PC-3 (cell line): ENCODE measurements at regions not wholly inside any gene's neighbourhood (a gene's known extent, or its start where the extent isn't known, plus 50 kb on each side); places are given as distances from the start of the nearest gene placed in this dataset.

Source experiments
- ATAC-seq: fragments of 200-7000 bp; cut with Tn5 transposase; 2 replicates; pipeline ENCODE4 v1.9.1; 2020; ENCODE audit warnings: mild to moderate bottlenecking, moderate library complexity
- BruUV-seq: library from RNA; stranded (reverse); fragments of 400-500 nt; replicated peaks from 2 replicates; lab custom pipeline; 2021; lab: Mats Ljungman, UMichigan
- CTCF ChIA-PET: fragments of 300-600 bp; sonication (Branson Sonifier 250); formaldehyde crosslinking; loops from one replicate; lab custom pipeline; 2022; ENCODE audit warnings: antibody characterized with exemption; lab: Charles Lee
- POLR2A ChIA-PET: fragments of 300-600 bp; sonication (Branson Sonifier 250); formaldehyde crosslinking; loops from one replicate; lab custom pipeline; 2022; ENCODE audit warnings: antibody characterized with exemption; ENCODE audit not compliant: unreplicated experiment; lab: Charles Lee
- DNase-seq: peaks from one replicate; pipeline ENCODE4 v3.0.0-alpha.2; 2015
- H2AFZ ChIP-seq: fragments of 300-600 bp; sonication (generic); 2 replicates; pipeline ENCODE4 v1.6.0; 2016; ENCODE audit warnings: antibody characterized with exemption, low read length
- H3F3A ChIP-seq: fragments of 300-600 bp; sonication (generic); one replicate; pipeline ENCODE4 v1.6.0; 2017; ENCODE audit warnings: antibody characterized with exemption, low read length, control low read depth, mild to moderate bottlenecking; ENCODE audit not compliant: unreplicated experiment
- H3K27ac ChIP-seq: fragments of 300-600 bp; sonication (generic); 2 replicates; pipeline ENCODE4 v1.5.1; 2016; ENCODE audit warnings: mild to moderate bottlenecking, low read length
- H3K27me3 ChIP-seq: fragments of 300-600 bp; sonication (generic); 2 replicates; pipeline ENCODE4 v1.6.1; 2016; ENCODE audit warnings: low read length, mixed read lengths
- H3K36me3 ChIP-seq: fragments of 300-600 bp; sonication (generic); 2 replicates; pipeline ENCODE4 v1.6.1; 2016; ENCODE audit warnings: low read depth, mixed run types, low read length, mixed read lengths
- H3K4me1 ChIP-seq: fragments of 300-600 bp; sonication (generic); 2 replicates; pipeline ENCODE4 v1.5.1; 2016; ENCODE audit warnings: low read length; ENCODE audit not compliant: insufficient read depth
- H3K4me2 ChIP-seq: fragments of 300-600 bp; sonication (generic); 2 replicates; pipeline ENCODE4 v1.6.0; 2016; ENCODE audit warnings: low read length
- H3K4me3 ChIP-seq: fragments of 300-600 bp; sonication (generic); 2 replicates; pipeline ENCODE4 v1.5.1; 2016; ENCODE audit warnings: mild to moderate bottlenecking, low read length, mixed read lengths
- H3K79me2 ChIP-seq: fragments of 300-600 bp; sonication (generic); 2 replicates; pipeline ENCODE4 v1.6.1; 2017; ENCODE audit warnings: low read length, mixed read lengths
- H3K9ac ChIP-seq: fragments of 300-600 bp; sonication (generic); 2 replicates; pipeline ENCODE4 v1.6.0; 2016; ENCODE audit warnings: mild to moderate bottlenecking, low read length
- H3K9me2 ChIP-seq: fragments of 300-600 bp; sonication (generic); replicated peaks from 2 replicates; pipeline ENCODE4 v1.6.1; 2016; ENCODE audit warnings: mixed run types, low read length, mixed read lengths
- H3K9me3 ChIP-seq: fragments of 300-600 bp; sonication (generic); 2 replicates; pipeline ENCODE4 v1.6.1; 2016; ENCODE audit warnings: low read length, mixed read lengths
- H4K20me1 ChIP-seq: fragments of 300-600 bp; sonication (generic); 2 replicates; pipeline ENCODE4 v1.6.1; 2016; ENCODE audit warnings: low read length, mixed read lengths
- EZH2 ChIP-seq: fragments of 300-600 bp; sonication (generic); IDR thresholded peaks from one replicate; pipeline ENCODE4 v1.6.1; 2017; ENCODE audit warnings: antibody characterized with exemption, mild to moderate bottlenecking, low read length; ENCODE audit not compliant: unreplicated experiment
- EZH2phosphoT487 ChIP-seq: fragments of 300-600 bp; sonication (generic); IDR thresholded peaks from 2 replicates; pipeline ENCODE4 v1.6.1; 2018; ENCODE audit warnings: mild to moderate bottlenecking, antibody characterized with exemption, low read length, borderline replicate concordance
- intact Hi-C: fragments of 100-400 bp; cut with micrococcal nuclease; formaldehyde crosslinking; loops from 2 replicates; pipeline ENCODE4 v1.9.0; 2023
- TF ChIP-seq, protein P1 (sequence below): fragments of 300-600 bp; sonication (generic); conservative IDR thresholded peaks from 2 replicates; pipeline ENCODE4 v1.5.1; 2017; ENCODE audit warnings: antibody characterized with exemption, low read depth, mild to moderate bottlenecking, low read length

DNA sequence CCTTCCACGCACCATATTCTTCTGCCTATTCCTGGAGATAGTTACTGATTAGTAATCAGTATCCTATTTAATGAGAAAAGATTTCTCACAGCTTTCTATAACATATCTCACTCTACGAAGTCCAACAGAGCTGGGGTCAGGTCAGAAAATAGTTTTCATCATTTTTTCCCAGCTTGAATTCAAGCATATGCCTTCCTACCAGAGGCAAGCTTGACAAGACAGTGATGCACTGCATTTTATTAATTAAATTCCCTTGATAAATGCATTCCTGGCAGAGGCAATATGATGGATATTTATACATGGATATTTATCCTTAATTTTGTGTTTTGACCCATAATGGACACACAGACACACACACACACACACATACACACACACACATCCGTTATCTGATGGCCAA is 961.4 kb downstream of the EPHA3 start:
- intact Hi-C loops = no loop called here
- ATAC-seq = no peak

DNA sequence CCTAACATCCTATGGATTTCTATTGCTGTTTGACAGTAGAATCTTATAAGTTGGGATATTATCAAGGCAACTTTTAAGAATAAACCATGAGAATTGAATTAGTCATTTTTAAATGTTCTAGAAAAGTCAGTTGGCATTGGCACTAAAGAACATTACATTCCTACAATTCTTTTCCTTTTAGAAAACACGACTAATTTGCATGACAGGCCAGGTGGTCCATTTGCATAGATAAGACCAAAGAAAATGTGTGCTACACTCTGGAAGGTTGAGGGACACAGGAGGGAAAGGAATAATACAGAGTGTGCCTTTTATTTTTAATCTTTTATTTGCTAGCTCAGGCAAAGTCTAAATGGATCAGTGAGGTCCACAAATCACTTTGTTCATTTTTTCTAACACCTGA is 962.3 kb downstream of the EPHA3 start:
- Histone ChIP-seq H3K4me1 (no peaks in the 10 kb centered on the region), H3K4me2 (no peak overlapping the region), H3K79me2 (no peaks in the 10 kb centered on the region), H3K9me3 (no peaks in the 10 kb centered on the region), H3K27ac (no peak overlapping the region), H3K9ac (no peak overlapping the region), H3K4me3 (no peak overlapping the region), H3F3A (no peaks in the 10 kb centered on the region), H3K9me2 (no peaks in the 10 kb centered on the region), H3K36me3 (no peaks in the 10 kb centered on the region), H4K20me1 (no peaks in the 10 kb centered on the region), H2AFZ (no peak overlapping the region), H3K27me3 (no peaks in the 10 kb centered on the region)
- ATAC-seq (no peak), DNase-seq (no peak)
- ChIA-PET CTCF (no interaction called here), POLR2A (no interaction called here)
- TF ChIP-seq EZH2phosphoT487 = no peak
- TF ChIP-seq EZH2 = no peak
- TF ChIP-seq, protein P1, sequence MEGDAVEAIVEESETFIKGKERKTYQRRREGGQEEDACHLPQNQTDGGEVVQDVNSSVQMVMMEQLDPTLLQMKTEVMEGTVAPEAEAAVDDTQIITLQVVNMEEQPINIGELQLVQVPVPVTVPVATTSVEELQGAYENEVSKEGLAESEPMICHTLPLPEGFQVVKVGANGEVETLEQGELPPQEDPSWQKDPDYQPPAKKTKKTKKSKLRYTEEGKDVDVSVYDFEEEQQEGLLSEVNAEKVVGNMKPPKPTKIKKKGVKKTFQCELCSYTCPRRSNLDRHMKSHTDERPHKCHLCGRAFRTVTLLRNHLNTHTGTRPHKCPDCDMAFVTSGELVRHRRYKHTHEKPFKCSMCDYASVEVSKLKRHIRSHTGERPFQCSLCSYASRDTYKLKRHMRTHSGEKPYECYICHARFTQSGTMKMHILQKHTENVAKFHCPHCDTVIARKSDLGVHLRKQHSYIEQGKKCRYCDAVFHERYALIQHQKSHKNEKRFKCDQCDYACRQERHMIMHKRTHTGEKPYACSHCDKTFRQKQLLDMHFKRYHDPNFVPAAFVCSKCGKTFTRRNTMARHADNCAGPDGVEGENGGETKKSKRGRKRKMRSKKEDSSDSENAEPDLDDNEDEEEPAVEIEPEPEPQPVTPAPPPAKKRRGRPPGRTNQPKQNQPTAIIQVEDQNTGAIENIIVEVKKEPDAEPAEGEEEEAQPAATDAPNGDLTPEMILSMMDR = no peak
- no TSS peak for BruUV-seq
- intact Hi-C loops = no loop called here

More for the DNA sequence above, 961.4 kb downstream of the EPHA3 start:
- no peak overlapping the region for H3K4me3 ChIP-seq
- DNase-seq = no peak
- H3F3A ChIP-seq = no peaks in the 10 kb centered on the region
- ChIA-PET POLR2A (no interaction called here), CTCF (no interaction called here)
- no peak overlapping the region for H2AFZ ChIP-seq
- H3K9me3 ChIP-seq = no peaks in the 10 kb centered on the region
- H3K4me2 ChIP-seq = no peak overlapping the region
- TF ChIP-seq EZH2 (no peak), EZH2phosphoT487 (no peak)
- TF ChIP-seq, protein P1 = no peak
- H3K4me1 ChIP-seq = no peaks in the 10 kb centered on the region
- H3K36me3 ChIP-seq = no peaks in the 10 kb centered on the region
- H3K27ac ChIP-seq = no peak overlapping the region
- no TSS peak for BruUV-seq
- no peaks in the 10 kb centered on the region for H3K79me2 ChIP-seq
- H3K27me3 ChIP-seq = no peaks in the 10 kb centered on the region
- H4K20me1 ChIP-seq = no peaks in the 10 kb centered on the region
- no peaks in the 10 kb centered on the region for H3K9me2 ChIP-seq
- no peak overlapping the region for H3K9ac ChIP-seq

DNA sequence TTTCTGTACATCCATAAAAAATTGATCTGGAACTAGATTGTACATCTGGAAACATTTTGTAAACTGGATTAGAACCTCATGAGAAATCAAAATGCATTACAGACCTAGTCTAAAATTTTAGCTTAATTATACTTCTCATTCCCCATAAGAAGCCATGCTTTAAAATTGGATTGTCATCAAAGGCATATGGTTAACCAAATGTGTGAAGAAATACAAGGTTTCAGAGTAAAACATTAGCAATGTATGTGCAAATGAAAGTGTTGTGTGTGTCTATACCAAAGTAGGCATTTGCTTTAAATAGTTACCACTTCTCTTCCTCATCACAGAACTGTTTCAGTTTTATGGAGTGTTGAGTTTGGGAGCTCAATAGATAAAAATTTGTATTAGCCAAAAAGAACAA is 968.7 kb downstream of the EPHA3 start:
- POLR2A ChIA-PET = no interaction called here
- Histone ChIP-seq H3K9me3 (no peaks in the 10 kb centered on the region), H3K36me3 (no peaks in the 10 kb centered on the region), H2AFZ (no peak overlapping the region), H4K20me1 (no peaks in the 10 kb centered on the region), H3K4me1 (no peaks in the 10 kb centered on the region), H3K79me2 (no peaks in the 10 kb centered on the region), H3K9me2 (no peaks in the 10 kb centered on the region), H3F3A (no peaks in the 10 kb centered on the region), H3K4me3 (no peak overlapping the region), H3K27ac (no peak overlapping the region), H3K9ac (no peak overlapping the region), H3K27me3 (peaks cover 4% of the 10 kb centered on the region; the same call in 1 of the 2 replicates), H3K4me2 (no peak overlapping the region)
- BruUV-seq = no TSS peak
- TF ChIP-seq EZH2 = no peak
- TF ChIP-seq EZH2phosphoT487 = no peak
- TF ChIP-seq, protein P1 = no peak
- intact Hi-C loops = no loop called here
- no peak for DNase-seq
- no peak for ATAC-seq
- CTCF ChIA-PET = no interaction called here
